Stimulated activated CD4-positive, alpha-beta T cell treated with anti-CD3 and anti-CD28 coated beads, TNF-alpha, amount 100 ng/mL, for 24 hours (primary cell): ENCODE measurements at regions not wholly inside any gene's neighbourhood (a gene's known extent, or its start where the extent isn't known, plus 50 kb on each side); places are given as distances from the start of the nearest gene placed in this dataset.
"Not testable (repeated sequence)": the region's sequence is repeated elsewhere in the genome, so short reads cannot be mapped to it uniquely, and the experiment has no call there.

Experiments used
- DNase-seq, 3 experiments: peaks; one replicate each; pipeline ENCODE4 v3.0.0-alpha.2; 2020; ENCODE audit warnings: low read depth in 3 of 3

GRCh38 chr6:12546410-12547002 is 170.1 kb upstream of the PHACTR1 start:
- no peak for DNase-seq

- DNase-seq = no peak
Observed at GRCh38 chr6:12548526-12548925, 168.0 kb upstream of the PHACTR1 start.

- not testable (repeated sequence) for DNase-seq
Observed at GRCh38 chr6:12549445-12549844, 167.1 kb upstream of the PHACTR1 start.

GRCh38 chr6:12554820-12555219 is 161.7 kb upstream of the PHACTR1 start:
- not testable (repeated sequence) for DNase-seq

- no peak for DNase-seq
Observed at GRCh38 chr6:12555267-12555666, 161.3 kb upstream of the PHACTR1 start.

- DNase-seq = no peak
Observed at GRCh38 chr6:12555781-12556180, 160.8 kb upstream of the PHACTR1 start.

GRCh38 chr6:12557765-12558164 is 158.8 kb upstream of the PHACTR1 start:
- DNase-seq = no peak

- no peak for DNase-seq
Observed at GRCh38 chr6:12560315-12560714, 156.3 kb upstream of the PHACTR1 start.

- DNase-seq = no peak
Observed at GRCh38 chr6:12566618-12567123, 149.9 kb upstream of the PHACTR1 start.

- no peak for DNase-seq
Observed at GRCh38 chr6:12567682-12568081, 148.9 kb upstream of the PHACTR1 start.

- no peak for DNase-seq
Observed at GRCh38 chr6:12569646-12570045, 146.9 kb upstream of the PHACTR1 start.

- no peak for DNase-seq
Observed at GRCh38 chr6:12570461-12571030, 146.0 kb upstream of the PHACTR1 start.

GRCh38 chr6:12572896-12573827 is 143.4 kb upstream of the PHACTR1 start:
- no peak for DNase-seq

- no peak for DNase-seq
Observed at GRCh38 chr6:12575961-12576360, 140.6 kb upstream of the PHACTR1 start.

GRCh38 chr6:12576389-12576788 is 140.2 kb upstream of the PHACTR1 start:
- no peak for DNase-seq

GRCh38 chr6:12577124-12577850 is 139.3 kb upstream of the PHACTR1 start:
- no peak for DNase-seq

- DNase-seq = no peak
Observed at GRCh38 chr6:12578097-12578496, 138.5 kb upstream of the PHACTR1 start.

GRCh38 chr6:12578751-12579150 is 137.8 kb upstream of the PHACTR1 start:
- no peak for DNase-seq

GRCh38 chr6:12580290-12580689 is 136.3 kb upstream of the PHACTR1 start:
- no peak for DNase-seq

GRCh38 chr6:12582421-12583110 is 134.0 kb upstream of the PHACTR1 start:
- no peak for DNase-seq
